Occipital lobe (tissue), 1 donor: ENCODE measurements at regions not wholly inside any gene's neighbourhood (a gene's known extent, or its start where the extent isn't known, plus 50 kb on each side); places are given as distances from the start of the nearest gene placed in this dataset.
"Not testable (repeated sequence)": the region's sequence is repeated elsewhere in the genome, so short reads cannot be mapped to it uniquely, and the experiment has no call there.

Source experiments
- DNase-seq: peaks from one replicate; lab custom pipeline; 2025; lab: John Stamatoyannopoulos, UW

DNA sequence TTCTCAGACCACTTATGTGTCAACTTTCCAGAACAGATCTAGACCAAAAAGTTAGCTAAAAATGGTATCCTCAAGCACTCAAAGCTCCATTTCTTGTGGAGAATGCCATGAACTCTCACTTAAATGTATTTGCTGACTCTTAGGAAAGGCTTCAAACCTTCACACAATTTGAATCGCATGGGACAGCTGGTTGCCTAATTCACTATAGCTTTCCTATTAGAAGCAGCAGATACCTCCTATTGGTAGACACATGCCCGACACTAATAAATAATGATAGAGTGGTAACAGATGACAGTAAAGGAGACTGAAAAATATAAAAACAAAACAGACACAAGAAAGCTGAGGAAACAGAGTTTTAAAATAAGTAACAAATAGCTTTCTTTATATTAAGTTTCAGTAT lies 818.5 kb downstream of the XPNPEP1 start:
- DNase-seq: no peak

DNA sequence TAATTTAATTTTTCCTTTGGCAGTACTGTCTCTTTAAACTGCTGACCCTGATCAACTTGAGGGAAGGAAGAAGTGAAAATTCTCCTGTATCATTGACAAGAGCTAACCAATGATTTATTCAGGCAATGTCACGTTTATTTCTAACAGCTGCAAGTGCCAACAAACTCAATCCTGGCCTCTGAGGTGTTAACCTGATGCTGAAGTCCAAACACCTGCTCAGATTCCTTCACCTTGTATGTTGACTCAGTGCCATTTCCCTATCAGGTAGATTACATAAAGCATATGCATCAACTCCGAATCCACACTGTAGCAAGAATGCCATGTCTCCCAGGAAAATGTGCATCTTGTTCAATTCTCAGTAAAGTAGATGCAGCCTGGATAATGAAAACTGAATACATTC lies 820.0 kb downstream of the XPNPEP1 start:
- DNase-seq: no peak

DNA sequence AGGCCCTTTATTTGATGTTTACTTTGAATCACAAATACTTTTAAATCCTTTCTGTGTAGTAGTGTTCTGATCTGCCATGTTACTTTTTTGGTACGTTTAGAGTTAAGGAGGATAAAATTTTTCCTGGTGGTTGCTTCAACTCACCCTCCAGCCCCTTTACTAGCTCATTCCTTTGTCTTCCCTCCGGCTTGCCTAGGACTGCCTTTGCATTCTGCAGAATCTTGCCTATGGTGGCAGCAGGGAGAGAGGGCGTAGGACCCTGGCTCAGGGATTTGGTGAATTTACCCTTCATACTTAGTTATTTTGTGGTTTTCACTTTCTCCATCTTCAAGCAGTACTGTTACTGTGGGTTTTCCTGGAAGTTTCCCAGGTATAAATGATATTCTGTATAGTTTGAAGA lies 833.5 kb downstream of the XPNPEP1 start:
- no peak for DNase-seq

DNA sequence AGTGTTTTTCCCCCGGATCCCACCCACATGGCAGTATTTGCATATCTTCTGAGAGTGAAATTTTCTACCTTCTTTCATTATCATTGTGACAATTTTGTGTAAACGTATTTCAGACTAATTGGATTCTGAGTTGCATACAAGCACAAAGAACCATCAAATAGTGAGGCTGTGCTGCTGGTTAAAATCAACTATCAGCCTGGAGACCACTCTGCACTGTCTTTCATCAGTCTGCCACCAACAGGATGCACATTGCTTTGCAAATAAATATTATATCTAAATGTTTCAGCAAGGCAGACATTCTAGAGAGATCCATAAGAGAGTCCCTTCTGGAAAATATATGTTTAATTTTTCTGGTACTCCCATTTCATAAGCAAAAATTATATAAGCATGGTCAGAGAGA lies 851.8 kb downstream of the XPNPEP1 start:
- DNase-seq: no peak

DNA sequence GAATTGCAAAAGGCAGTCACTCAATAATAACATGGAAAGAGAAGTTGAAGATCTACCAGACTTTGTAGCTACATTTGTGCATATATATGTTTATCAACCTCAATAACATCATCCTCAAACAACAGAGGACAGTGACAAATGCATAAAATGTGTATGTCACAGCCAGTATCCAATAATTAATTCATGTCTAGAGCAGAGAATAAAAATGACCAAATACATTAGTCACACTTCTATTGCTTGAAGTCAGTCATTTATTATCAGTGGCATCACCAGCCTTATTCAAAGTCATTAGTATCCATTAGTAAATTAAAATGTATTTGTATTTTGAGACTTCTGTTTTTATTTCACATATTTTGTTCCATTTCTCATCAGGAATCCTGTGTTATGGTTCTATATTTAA lies 852.8 kb downstream of the XPNPEP1 start:
- DNase-seq: no peak

DNA sequence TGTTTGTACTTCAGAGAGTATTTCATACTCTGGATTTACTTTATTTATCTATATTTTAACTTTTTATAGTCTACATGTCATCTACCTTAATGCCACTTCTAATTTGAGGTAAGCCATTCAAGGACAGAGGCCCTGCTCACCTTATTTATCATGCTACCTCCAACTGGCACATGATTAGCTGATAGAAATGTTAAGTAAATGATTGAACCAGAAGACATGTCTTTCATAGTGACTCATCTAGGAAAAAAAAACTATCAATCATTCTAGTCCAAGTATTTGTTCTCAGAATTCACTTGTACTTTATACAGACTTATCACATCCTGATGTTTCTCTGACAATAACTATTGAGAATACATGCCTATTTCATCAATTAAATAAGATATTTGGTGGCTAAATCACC lies 856.3 kb downstream of the XPNPEP1 start:
- no peak for DNase-seq

DNA sequence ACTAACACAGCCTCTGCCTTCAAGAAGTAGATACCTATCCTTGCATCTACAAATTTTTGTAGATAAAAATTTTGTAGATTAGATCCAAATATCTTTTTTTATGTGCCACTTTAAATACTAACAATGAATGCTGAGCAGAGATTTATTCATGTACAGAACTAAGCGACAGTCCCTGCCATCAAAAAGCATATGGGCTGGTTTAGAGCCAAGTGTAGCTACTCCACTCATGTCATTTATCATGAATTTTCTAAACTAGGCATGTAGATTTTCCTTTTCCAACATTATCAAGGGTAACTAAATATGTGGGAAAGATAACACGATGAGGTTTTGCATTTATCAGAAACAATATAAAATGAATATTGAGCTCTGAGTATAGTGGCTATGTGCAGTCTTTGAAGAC lies 857.5 kb downstream of the XPNPEP1 start:
- DNase-seq: no peak

DNA sequence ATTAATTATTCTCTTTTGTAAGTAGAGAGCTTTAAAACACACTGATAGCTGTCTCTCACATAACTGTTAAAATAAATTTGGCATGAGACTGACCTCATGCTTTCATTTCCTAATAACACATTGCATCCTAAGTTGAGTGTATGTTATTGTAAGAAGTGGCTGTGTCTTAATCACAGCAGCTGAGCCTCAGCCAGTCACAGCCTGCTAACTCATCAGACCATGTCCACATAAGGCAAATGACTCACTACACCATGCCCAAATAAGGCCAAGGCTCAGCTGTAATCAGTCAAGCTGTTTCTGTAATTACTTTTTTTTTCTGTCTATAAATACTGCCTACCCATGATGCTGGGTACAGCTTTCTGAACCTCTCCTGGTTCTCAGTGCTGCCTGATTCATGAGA lies 860.9 kb downstream of the XPNPEP1 start:
- no peak for DNase-seq

DNA sequence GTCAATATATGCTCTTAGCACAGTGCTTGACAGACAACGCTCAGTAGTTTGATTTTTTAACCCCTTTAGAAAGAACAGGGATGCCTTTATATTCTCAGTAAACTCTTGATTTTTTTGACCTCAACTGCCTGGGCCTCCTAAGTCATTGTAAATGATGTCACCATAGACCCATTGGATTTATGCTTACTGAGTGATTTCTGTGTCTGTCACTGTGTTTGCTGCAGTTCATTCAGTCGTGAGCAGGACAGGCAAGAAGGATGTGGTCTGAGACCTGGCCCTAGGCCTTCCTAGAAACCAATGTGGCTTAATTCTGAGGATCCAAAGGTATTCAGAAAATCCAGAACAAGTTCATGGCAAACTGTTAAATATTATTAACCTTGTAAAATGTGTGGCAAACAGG lies 868.1 kb downstream of the XPNPEP1 start:
- no peak for DNase-seq

DNA sequence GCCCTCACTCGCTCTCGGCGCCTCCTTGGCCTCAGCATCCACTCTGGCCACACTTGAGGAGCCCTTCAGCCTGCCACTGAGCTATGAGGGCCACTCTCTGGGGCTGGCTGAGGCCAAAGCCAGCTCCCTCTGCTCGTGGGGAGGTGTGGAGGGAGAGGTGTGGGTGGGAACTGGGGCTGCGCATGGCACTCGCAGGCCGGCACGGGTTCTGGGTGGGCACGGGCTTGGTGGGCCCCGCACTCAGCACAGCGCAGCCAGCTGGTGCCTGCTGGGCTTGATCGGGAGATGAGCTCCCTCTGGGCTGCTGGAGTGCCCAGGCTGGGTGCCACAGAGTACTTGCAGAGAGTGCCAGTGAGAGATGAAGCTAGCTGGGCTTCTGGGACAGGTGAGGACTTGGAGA lies 875.5 kb downstream of the XPNPEP1 start:
- no peak for DNase-seq

DNA sequence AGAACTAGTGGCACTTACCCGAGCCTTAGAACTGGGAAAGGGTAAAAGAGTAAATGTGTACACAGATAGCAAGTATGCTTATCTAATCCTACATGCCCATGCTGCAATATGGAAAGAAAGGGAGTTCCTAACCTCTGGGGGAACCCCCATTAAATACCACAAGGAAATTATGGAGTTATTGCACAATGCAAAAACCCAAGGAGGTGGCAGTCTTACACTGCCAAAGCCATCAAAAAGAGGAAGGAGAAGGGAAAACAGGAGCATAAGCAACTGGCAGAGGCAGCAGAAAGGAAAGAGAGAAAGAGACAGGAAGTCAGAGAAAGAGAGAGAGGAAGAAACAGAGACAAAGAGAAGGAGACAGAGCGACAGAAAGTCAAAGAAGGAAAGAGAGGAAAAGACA lies 876.9 kb downstream of the XPNPEP1 start:
- not testable (repeated sequence) for DNase-seq

DNA sequence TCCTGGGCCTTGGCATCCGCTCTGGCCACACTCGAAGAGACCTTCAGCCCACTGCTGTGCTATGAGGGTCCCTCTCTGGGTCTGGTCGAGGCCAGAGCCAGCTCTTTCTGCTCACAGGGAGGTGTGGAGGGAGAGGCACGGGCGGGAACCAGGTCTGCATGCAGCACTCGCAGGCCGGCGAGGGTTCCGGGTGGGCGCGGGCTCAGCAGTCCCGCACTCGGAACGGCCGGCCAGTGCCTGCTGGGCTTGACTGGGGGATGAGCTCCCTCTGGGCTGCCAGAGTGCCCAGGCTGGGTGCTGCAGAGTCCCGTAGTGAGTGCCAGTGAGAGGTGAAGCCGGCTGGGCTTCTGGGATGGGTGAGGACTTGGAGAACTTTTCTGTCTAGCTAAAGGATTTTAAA lies 882.7 kb downstream of the XPNPEP1 start:
- no peak for DNase-seq

DNA sequence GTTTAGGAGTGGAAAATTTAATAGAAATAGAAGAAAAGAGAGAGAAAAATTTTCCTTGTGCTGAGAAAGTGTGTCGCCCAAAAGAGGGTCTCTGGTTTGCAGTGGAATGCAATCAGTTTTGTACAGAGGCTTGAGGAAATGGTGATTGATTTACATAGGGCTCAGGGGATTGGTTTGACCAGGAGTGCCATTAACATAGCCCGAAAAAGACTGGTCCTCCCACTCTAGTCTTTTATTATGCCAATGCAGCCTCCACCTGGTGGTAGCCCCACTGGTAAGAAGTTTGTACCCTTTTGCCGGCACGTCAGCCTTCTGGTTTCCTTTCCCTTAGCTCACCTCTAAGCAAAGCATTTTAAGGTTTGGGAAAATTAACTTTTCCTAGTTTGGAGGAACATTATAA lies 885.3 kb downstream of the XPNPEP1 start:
- DNase-seq: no peak

DNA sequence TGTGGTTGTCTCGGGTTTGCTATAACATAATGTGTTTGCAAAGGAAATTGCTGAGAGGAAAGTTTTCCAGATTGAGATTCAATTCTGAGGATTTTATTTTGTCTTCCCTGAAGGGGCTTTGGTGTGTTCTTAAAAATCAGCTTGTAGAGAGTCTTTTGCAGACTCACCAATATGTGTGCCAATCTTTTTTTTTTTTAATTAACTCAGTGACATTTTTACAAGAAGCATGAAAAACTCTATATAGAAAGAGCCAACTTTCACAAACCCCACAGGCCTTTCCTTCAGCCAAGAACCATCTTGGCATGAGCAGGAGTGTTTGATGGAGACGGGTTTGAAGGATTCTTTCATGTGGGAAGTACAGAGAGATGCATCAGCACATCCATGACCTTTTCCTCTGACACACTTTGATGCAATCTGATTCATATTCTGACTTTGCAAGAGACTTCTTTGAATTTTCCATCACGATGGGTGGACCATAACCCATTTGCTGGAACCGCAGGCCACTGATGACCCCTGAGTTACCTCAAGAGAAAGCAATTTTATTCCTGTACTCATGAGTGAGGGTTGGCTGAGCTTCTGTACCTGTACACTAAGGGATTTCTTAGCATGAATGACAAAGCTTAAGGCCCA lies 892.6 kb downstream of the XPNPEP1 start:
- DNase-seq: no peak

DNA sequence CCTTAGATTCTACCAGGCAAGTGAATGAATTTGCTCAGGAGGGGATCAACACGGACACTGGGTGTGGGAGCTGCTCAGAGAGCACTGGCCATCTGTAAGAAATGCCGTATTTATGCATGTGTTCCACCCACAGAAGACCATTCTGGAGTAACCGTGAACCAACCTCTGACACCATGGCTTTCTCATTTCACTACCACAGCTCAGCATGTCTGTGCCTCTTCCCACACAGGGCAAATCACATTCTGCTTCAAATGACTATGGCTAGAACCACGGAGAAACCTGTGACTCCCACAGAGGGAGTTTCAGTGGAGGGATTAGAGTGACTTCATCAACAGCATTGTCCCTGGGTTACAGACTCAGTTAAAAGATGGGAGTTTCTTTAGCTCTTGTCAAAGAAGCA lies 893.4 kb downstream of the XPNPEP1 start:
- no peak for DNase-seq

DNA sequence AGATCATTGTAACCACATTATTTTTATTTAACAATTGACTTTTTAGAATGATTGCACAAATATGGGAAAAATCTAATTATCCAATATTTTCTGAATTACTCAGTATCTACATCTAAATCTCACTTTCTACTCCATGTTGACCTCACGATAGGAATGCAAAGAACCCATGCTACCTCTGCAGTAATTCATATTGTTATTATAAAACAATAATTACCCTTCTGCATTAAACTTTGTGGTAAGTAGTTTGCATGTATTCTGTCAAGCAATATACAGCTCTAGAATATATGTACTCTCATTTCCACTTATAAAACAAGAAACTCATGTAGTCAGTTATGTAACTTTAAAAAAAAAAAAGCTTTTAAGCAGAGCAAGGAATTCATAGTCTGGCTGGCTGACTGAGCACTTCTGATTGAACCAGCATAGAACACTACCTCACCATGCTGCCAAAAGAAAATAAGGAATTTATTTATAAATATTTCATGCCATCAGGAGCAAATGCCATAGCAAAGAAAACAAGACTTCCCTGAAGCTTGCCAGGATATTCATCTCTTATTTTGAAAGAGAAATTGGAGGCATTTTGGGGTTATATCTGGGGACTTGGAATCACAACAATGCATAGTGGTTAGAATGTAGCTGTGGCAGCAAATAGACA lies 895.7 kb downstream of the XPNPEP1 start:
- no peak for DNase-seq

DNA sequence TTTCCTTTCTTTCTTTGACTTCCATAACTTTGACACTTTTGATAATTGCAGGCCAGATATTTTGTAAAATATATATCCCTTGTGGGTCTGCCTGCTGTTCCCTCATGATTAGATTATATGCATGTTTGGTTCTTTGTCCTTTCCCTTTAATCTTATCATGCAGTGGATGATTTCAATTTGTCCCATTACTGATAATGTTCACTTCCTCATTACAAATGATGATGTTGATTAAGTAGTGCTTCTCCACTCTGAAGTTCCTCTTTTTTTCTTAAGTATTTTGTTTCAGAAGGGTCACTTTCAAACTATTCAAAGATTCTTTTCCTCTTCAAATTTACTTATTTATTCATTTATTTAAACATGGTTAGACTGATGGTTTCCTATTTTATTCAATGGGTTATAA lies 898.1 kb downstream of the XPNPEP1 start:
- DNase-seq: no peak

DNA sequence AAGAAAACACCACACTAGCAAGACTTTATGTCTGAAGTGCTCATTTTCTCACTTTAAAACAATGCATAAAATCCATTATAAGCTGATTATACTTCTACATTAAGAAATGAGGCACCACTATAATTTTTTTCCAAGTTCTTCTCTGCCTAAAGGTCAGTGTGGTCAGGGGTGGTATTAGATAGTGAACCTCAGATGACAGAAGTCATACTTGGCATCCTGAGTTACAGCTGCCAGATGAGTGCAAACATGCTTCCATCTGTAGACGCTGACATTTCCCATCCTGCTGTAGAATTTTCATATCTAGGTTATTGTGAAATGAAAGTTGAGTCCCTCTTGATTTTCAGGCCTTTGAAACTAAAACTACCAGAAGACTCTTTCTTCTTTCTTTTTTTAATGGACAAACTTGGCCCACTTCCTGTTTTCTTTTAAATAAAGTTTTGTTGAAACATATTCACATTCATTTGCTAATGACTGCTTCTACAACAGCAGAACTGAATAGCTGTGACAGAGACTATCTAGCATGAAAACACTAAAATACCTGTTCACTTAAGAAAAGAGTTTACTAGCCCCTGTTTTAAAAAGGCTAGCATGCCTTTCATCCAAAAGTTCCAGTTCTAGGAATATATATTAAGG lies 900.8 kb downstream of the XPNPEP1 start:
- no peak for DNase-seq

DNA sequence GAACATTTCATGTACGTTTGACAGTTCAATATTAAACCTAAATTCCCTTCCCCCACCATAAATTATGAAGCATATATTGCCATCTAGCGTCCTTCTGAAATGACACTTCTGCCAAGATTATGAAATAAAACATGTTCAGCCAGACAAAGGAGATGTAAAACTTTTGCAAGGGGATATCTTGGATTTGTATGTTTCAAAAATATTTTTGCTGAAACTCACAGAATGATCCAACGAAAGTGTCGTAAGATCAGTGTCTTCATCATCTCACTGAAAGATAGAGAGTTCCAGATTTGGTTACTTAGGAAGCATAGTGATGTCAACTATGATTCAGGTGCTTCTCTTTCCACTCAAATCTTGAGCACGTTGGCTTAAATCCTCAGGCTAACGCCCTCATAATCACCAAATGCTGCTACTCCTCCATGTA lies 904.3 kb downstream of the XPNPEP1 start:
- no peak for DNase-seq

DNA sequence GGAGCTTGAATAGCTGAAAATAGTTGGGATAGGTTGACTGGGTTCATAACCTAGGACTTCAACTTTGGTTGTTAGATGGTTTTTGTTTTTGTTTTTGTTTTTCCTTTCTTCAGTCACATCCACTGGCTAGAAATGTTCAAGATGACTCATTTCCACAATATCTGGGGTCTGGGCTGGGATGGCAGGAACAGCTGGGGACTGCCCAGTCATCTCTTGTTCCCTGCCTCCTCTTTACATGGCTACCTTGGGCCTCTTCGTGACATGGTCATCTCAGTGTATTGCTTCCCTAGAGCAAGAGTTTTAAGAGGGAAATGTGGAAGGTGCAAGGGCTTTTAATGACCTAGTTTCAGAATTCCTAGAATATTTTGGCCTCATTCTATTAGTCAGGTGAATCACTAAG lies 915.8 kb downstream of the XPNPEP1 start:
- DNase-seq: no peak

DNA sequence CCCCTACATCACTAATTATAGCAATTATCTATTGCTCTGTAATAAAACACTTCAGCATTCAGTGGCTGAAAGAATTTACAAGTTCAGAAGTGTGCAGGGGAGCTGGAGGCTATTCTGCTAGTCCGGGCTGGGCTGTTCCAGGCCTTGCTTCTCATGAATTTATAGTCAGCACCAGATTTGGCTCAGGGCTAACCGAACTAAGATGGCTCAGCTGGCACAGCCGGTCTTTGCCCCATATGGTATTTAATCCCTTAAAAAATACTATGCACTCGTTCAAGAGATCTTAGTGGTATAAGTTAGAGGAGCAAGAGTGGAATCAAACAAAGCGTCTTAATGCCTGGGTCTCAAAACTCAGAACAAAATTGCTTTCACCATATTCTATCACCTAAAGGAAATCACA lies 932.9 kb downstream of the XPNPEP1 start:
- DNase-seq: no peak

DNA sequence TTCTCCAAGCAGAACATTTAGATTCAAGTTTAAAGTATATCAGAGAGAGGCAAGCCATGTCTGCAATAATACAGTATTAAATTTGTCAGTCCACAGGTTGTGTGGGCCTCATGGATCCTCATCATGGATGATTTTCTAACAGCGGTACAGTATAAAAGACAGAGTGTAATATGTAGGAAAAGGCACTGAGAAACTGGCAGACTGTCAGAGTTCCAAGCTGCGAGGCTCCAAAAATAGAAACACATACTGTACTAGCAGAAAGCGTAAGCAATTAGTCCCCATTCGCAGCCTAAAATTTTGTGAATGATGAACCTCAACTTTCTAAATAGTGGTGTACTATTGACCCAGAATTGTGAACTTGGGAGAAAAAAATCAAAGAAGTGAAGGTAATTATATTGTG lies 933.3 kb downstream of the XPNPEP1 start:
- DNase-seq: no peak

DNA sequence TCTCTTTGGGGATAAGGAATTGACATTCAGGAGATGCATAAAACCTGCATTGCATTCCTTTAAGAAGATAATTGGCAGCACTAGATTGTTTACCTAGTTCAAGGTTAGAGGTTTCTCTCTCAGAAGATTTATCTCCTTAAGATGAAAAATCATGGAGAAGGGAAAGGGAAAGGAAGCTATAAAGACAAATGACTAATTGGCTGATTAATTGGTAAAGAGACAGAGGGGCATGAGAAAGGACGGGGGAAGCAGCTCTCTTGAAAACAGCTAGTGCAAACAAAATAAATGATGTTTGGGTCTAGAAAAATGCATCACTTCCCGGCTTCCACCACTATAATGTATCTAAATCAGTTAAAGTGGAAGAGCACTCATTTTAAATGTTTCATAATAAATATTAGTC lies 941.2 kb downstream of the XPNPEP1 start:
- DNase-seq: no peak
